ENCODE measurements at regions not wholly inside any gene's neighbourhood (a gene's known extent, or its start where the extent isn't known, plus 50 kb on each side); places are given as distances from the start of the nearest gene placed in this dataset.

DNA sequence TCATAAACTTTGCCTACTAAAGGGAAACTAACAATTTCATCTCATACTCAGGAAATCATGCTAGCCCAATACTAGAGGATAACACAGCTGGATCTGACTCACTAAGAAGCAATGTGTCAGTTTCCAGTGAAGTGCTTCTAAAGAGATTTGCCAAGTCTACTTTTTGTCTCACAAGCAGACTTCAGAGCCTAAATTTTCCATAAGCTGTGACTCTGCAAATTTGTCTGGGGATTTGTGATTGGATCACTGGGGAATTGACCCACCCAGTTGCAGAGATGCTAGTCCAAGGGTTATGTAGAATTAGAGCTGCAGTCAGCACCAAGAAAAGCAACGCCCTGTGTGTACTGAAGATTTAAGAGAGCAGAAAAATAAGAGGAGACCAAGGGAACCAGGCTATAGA is 647.1 kb downstream of the NTRK3 start:
- TF ChIP-seq, protein P1, sequence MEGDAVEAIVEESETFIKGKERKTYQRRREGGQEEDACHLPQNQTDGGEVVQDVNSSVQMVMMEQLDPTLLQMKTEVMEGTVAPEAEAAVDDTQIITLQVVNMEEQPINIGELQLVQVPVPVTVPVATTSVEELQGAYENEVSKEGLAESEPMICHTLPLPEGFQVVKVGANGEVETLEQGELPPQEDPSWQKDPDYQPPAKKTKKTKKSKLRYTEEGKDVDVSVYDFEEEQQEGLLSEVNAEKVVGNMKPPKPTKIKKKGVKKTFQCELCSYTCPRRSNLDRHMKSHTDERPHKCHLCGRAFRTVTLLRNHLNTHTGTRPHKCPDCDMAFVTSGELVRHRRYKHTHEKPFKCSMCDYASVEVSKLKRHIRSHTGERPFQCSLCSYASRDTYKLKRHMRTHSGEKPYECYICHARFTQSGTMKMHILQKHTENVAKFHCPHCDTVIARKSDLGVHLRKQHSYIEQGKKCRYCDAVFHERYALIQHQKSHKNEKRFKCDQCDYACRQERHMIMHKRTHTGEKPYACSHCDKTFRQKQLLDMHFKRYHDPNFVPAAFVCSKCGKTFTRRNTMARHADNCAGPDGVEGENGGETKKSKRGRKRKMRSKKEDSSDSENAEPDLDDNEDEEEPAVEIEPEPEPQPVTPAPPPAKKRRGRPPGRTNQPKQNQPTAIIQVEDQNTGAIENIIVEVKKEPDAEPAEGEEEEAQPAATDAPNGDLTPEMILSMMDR (conservative IDR thresholded peaks at IDR 0.05 in 1 of 2, IDR thresholded peaks at IDR 0.05 in 1 of 2; ENCODE audit: extremely low read depth in 1 of 2, insufficient read depth in 1 of 2, low read depth in 1 of 2, low read length in 2 of 2), result no peak
- no peak for TF ChIP-seq EZH2 (IDR thresholded peaks at IDR 0.05; ENCODE audit: borderline replicate concordance, low read length)

All from mammary epithelial cell (primary cell).